Mesenchymal stem cell (in vitro differentiated cells and primary cell): ENCODE measurements at regions not wholly inside any gene's neighbourhood (a gene's known extent, or its start where the extent isn't known, plus 50 kb on each side); places are given as distances from the start of the nearest gene placed in this dataset.

Source experiments
- DNase-seq: peaks from one replicate; pipeline ENCODE4 v3.0.0-alpha.2; 2013
- H2AFZ ChIP-seq: one replicate; pipeline ENCODE4 v1.6.1; 2013; ENCODE audit warnings: low read depth, mild to moderate bottlenecking, control low read depth, inconsistent platforms, low read length, moderate library complexity
- H2AK5ac ChIP-seq: 2 replicates; pipeline ENCODE4 v1.6.1; 2013; ENCODE audit warnings: low read length, moderate library complexity, mild to moderate bottlenecking, inconsistent platforms; ENCODE audit not compliant: severe bottlenecking
- H2BK120ac ChIP-seq: one replicate; pipeline ENCODE4 v1.6.1; 2013; ENCODE audit warnings: low read depth, mild to moderate bottlenecking, inconsistent platforms, low read length, moderate library complexity
- H2BK12ac ChIP-seq, 2 experiments: one replicate each; pipeline ENCODE4 v1.6.1; 2013; ENCODE audit warnings: inconsistent platforms in 2 of 2, low read length in 2 of 2, mild to moderate bottlenecking in 2 of 2, moderate library complexity in 2 of 2, control low read depth in 1 of 2
- H2BK15ac ChIP-seq: one replicate; pipeline ENCODE4 v1.6.1; 2013; ENCODE audit warnings: mild to moderate bottlenecking, low read depth, inconsistent platforms; ENCODE audit not compliant: poor library complexity, severe bottlenecking
- H2BK5ac ChIP-seq: 2 replicates; pipeline ENCODE4 v1.6.1; 2013; ENCODE audit warnings: low read depth, mild to moderate bottlenecking, low read length, control low read depth, inconsistent platforms; ENCODE audit not compliant: poor library complexity, severe bottlenecking
- H3K14ac ChIP-seq, 2 experiments: one replicate each; pipeline ENCODE4 v1.6.1; 2013; ENCODE audit warnings: inconsistent platforms in 2 of 2, low read length in 2 of 2, control low read depth in 1 of 2, mild to moderate bottlenecking in 1 of 2, moderate library complexity in 1 of 2
- H3K18ac ChIP-seq, 2 experiments: one replicate each; pipeline ENCODE4 v1.6.1; 2013; ENCODE audit warnings: inconsistent platforms in 2 of 2, low read length in 2 of 2, control low read depth in 1 of 2, low read depth in 1 of 2, mild to moderate bottlenecking in 1 of 2
- H3K23ac ChIP-seq, 2 experiments: one replicate each; pipeline ENCODE4 v1.6.1; 2013; ENCODE audit warnings: inconsistent platforms in 2 of 2, low read length in 2 of 2, mild to moderate bottlenecking in 2 of 2, moderate library complexity in 2 of 2, control low read depth in 1 of 2
- H3K27ac ChIP-seq: 2 replicates; pipeline ENCODE4 v1.5.1; 2013; ENCODE audit warnings: mild to moderate bottlenecking, moderate library complexity, low read length, control low read depth, inconsistent platforms; ENCODE audit not compliant: poor library complexity, severe bottlenecking
- H3K27me3 ChIP-seq, 2 experiments: 2 replicates each; pipeline versions ENCODE4 v1.6.1 to v1.7.0; 2013; ENCODE audit warnings: low read length in 2 of 2, mild to moderate bottlenecking in 2 of 2, moderate library complexity in 2 of 2, control low read depth in 1 of 2, inconsistent platforms in 1 of 2; ENCODE audit not compliant: control insufficient read depth in 1 of 2, insufficient read depth in 1 of 2
- H3K36me3 ChIP-seq, 2 experiments: 2 replicates each; pipeline versions ENCODE4 v1.6.1 to v1.7.0; 2013; ENCODE audit warnings: low read length in 2 of 2, control low read depth in 1 of 2, inconsistent platforms in 1 of 2, low read depth in 1 of 2, mild to moderate bottlenecking in 1 of 2; ENCODE audit not compliant: insufficient read depth in 2 of 2, control insufficient read depth in 1 of 2
- H3K4ac ChIP-seq, 2 experiments: one replicate each; pipeline ENCODE4 v1.6.1; 2013; ENCODE audit warnings: inconsistent platforms in 2 of 2, low read length in 2 of 2, mild to moderate bottlenecking in 2 of 2, moderate library complexity in 2 of 2, control low read depth in 1 of 2, low read depth in 1 of 2
- H3K4me1 ChIP-seq: 2 replicates; pipeline ENCODE4 v1.6.1; 2013; ENCODE audit warnings: low read depth, low read length, control low read depth; ENCODE audit not compliant: control insufficient read depth, insufficient read depth
- H3K4me2 ChIP-seq: 2 replicates; pipeline ENCODE4 v1.6.1; 2013; ENCODE audit warnings: low read length, mild to moderate bottlenecking, inconsistent platforms; ENCODE audit not compliant: poor library complexity, severe bottlenecking
- H3K4me3 ChIP-seq, 2 experiments: 2 replicates each; pipeline versions ENCODE4 v1.5.1 to v1.7.0; 2013; ENCODE audit warnings: low read length in 2 of 2, mild to moderate bottlenecking in 2 of 2, control low read depth in 1 of 2, low read depth in 1 of 2; ENCODE audit not compliant: insufficient read depth in 1 of 2
- H3K79me1 ChIP-seq: replicated peaks from 2 replicates; pipeline ENCODE4 v1.6.1; 2013; ENCODE audit warnings: mild to moderate bottlenecking, control low read depth, low read length, inconsistent platforms; ENCODE audit not compliant: poor library complexity, severe bottlenecking
- H3K9ac ChIP-seq: 2 replicates; pipeline ENCODE4 v1.7.0; 2013; ENCODE audit warnings: mild to moderate bottlenecking, low read length, moderate library complexity
- H3K9me3 ChIP-seq: 2 replicates; pipeline ENCODE4 v1.7.0; 2013; ENCODE audit warnings: mild to moderate bottlenecking, low read length; ENCODE audit not compliant: control insufficient read depth
- H4K8ac ChIP-seq: one replicate; pipeline ENCODE4 v1.6.1; 2013; ENCODE audit warnings: inconsistent platforms, mild to moderate bottlenecking, low read length, moderate library complexity
- H4K91ac ChIP-seq: one replicate; pipeline ENCODE4 v1.6.1; 2013; ENCODE audit warnings: mild to moderate bottlenecking, low read length, inconsistent platforms
- WGBS: methylation state at CpG from one replicate; pipeline ENCODE4 v1.1.7; 2013; ENCODE audit warnings: mixed read lengths; 5-methylcytosine and 5-hydroxymethylcytosine counted together

DNA sequence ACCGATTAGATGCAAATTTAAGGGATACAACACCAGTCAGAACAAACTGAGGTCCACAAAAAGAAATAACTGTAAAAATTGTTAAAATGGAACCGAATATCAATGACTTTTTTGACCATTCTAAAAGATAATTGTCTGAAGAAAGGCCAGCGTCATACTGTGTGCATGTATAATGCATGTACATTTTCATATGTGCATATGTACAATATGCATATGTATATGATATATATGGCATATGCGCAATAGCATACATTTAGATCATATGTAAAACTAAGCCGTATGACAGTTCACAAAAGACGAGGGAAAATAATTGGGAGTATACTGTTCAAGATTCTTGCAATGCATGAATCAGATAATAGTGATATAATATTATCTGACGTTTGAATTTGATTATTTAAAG, 475.8 kb upstream of the TMEM132C start:
- no peak overlapping the region for H3K4me2 ChIP-seq
- H3K4me3 ChIP-seq = no peak overlapping the region
- no peaks in the 10 kb centered on the region for H3K4me1 ChIP-seq
- no peak overlapping the region for H4K8ac ChIP-seq
- no peak overlapping the region for H2BK120ac ChIP-seq
- no peak overlapping the region for H2BK5ac ChIP-seq
- no peaks in the 10 kb centered on the region for H3K79me1 ChIP-seq
- H2AFZ ChIP-seq = no peak overlapping the region
- H3K27ac ChIP-seq = no peak overlapping the region
- no peak overlapping the region for H3K18ac ChIP-seq
- no peak overlapping the region for H2BK15ac ChIP-seq
- no peak overlapping the region for H3K9ac ChIP-seq
- H4K91ac ChIP-seq = no peak overlapping the region
- no peak overlapping the region for H3K14ac ChIP-seq
- DNase-seq = no peak
- 58% methylated on average over 4 of the region's 7 CpGs for WGBS
- H3K4ac ChIP-seq = no peak overlapping the region
- H3K9me3 ChIP-seq = peaks cover 4% of the 10 kb centered on the region
- no peaks in the 10 kb centered on the region for H3K27me3 ChIP-seq
- no peaks in the 10 kb centered on the region for H3K36me3 ChIP-seq
- no peak overlapping the region for H2BK12ac ChIP-seq
- H2AK5ac ChIP-seq = no peak overlapping the region
- H3K23ac ChIP-seq = no peak overlapping the region

DNA sequence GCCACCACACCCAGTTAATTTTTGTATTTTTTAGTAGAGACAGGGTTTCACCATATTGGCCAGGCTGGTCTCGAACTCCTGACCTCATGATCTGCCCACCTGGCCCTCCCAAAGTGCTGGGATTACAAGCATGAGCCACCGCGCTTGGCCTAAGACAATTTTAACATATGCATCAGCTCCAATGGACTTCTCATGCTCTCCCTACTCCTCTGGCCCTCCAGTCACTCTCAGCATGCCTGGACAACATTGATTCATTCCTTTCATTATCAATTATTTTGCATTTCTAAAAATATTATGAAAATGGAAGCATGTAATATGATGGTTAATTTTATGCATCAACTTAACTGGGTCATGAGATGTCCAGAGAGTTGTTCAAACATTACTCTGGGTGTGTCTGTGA, 469.1 kb upstream of the TMEM132C start:
- H3K9ac ChIP-seq = no peak overlapping the region
- H2AK5ac ChIP-seq = no peak overlapping the region
- no peak overlapping the region for H3K23ac ChIP-seq
- no peak overlapping the region for H3K27ac ChIP-seq
- H2BK5ac ChIP-seq = no peak overlapping the region
- H3K4me2 ChIP-seq = no peak overlapping the region
- H2BK120ac ChIP-seq = no peak overlapping the region
- no peaks in the 10 kb centered on the region for H3K4me1 ChIP-seq
- no peak overlapping the region for H4K91ac ChIP-seq
- H2BK15ac ChIP-seq = no peak overlapping the region
- H2BK12ac ChIP-seq = no peak overlapping the region
- no peak overlapping the region for H2AFZ ChIP-seq
- H3K4me3 ChIP-seq = no peak overlapping the region
- H4K8ac ChIP-seq = no peak overlapping the region
- no peak overlapping the region for H3K4ac ChIP-seq
- no peaks in the 10 kb centered on the region for H3K36me3 ChIP-seq
- no peak overlapping the region for H3K18ac ChIP-seq
- peaks cover 4% of the 10 kb centered on the region for H3K9me3 ChIP-seq
- 68% methylated on average over 3 of the region's 3 CpGs for WGBS
- H3K14ac ChIP-seq = no peak overlapping the region
- H3K79me1 ChIP-seq = no peaks in the 10 kb centered on the region
- no peak for DNase-seq
- no peaks in the 10 kb centered on the region for H3K27me3 ChIP-seq

DNA sequence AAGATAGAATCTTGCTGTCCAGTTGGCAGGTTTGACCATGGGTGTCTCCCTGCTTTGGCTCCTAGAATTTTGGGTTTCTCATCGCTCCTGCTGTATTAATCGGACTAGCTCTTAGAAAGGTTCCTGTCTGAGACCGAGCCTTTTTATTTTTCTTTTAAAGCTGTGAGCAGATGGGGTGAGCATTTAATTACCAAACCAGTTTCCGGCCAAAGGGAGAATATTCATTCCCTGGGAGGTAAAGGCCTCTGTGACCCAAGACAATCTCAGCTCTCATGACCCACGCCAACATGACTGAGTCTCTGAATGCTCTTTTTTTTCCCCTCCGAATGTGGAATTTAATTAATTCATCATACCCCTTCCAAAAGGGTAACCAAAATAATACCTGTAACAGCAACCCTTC, 464.7 kb upstream of the TMEM132C start:
- 88% methylated on average over 5 of the region's 6 CpGs for WGBS
- H2BK120ac ChIP-seq = no peak overlapping the region
- H4K8ac ChIP-seq = no peak overlapping the region

DNA sequence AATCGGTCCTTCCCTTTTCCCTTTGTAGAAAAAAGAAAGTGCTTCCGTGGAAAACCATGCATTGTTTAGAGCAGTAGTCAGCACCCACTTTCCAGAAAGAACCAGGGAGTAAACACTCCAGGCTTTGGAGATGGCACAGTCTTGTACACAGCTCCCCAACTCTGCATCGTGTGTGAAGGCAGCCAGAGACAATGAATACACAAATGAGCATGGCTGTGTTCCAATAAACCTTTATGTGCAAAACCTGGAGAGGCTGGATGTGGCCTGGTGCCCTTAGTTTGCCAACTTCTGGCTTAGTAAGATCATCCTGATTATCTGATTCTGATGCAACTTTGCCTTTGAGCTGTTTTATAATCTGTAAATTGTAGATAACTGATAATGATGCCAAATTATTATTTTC, 463.4 kb upstream of the TMEM132C start:
- Histone ChIP-seq H3K23ac (no peak overlapping the region), H3K18ac (no peak overlapping the region), H2BK120ac (no peak overlapping the region), H2AK5ac (no peak overlapping the region), H3K4ac (no peak overlapping the region), H3K14ac (no peak overlapping the region), H3K9me3 (no peaks in the 10 kb centered on the region), H3K4me2 (no peak overlapping the region), H3K36me3 (no peaks in the 10 kb centered on the region), H3K79me1 (no peaks in the 10 kb centered on the region), H2AFZ (no peak overlapping the region), H2BK15ac (no peak overlapping the region), H4K91ac (no peak overlapping the region), H3K4me1 (no peaks in the 10 kb centered on the region), H2BK5ac (no peak overlapping the region), H2BK12ac (no peak overlapping the region), H3K9ac (no peak overlapping the region), H3K27ac (no peak overlapping the region), H4K8ac (no peak overlapping the region), H3K4me3 (no peak overlapping the region), H3K27me3 (no peaks in the 10 kb centered on the region)
- 67% methylated on average over 3 of the region's 3 CpGs for WGBS
- no peak for DNase-seq

More for the DNA sequence above, 464.7 kb upstream of the TMEM132C start:
- no peaks in the 10 kb centered on the region for H3K27me3 ChIP-seq
- no peak overlapping the region for H3K4me2 ChIP-seq
- no peak overlapping the region for H2AK5ac ChIP-seq
- no peaks in the 10 kb centered on the region for H3K79me1 ChIP-seq
- no peak overlapping the region for H2BK5ac ChIP-seq
- H3K23ac ChIP-seq = no peak overlapping the region
- no peak overlapping the region for H3K14ac ChIP-seq
- no peaks in the 10 kb centered on the region for H3K9me3 ChIP-seq
- H4K91ac ChIP-seq = no peak overlapping the region
- no peak overlapping the region for H3K18ac ChIP-seq
- H2AFZ ChIP-seq = no peak overlapping the region
- H3K36me3 ChIP-seq = no peaks in the 10 kb centered on the region
- H3K4me1 ChIP-seq = no peaks in the 10 kb centered on the region
- no peak overlapping the region for H3K9ac ChIP-seq
- H2BK15ac ChIP-seq = no peak overlapping the region
- no peak overlapping the region for H3K27ac ChIP-seq
- H3K4me3 ChIP-seq = no peak overlapping the region
- no peak overlapping the region for H3K4ac ChIP-seq
- no peak for DNase-seq
- no peak overlapping the region for H2BK12ac ChIP-seq
